Activated T-helper 17 cell treated with anti-CD3 and anti-CD28 coated beads, Interleukin-2, amount 50 U/mL, for 72 hours (primary cell): ENCODE measurements at regions not wholly inside any gene's neighbourhood (a gene's known extent, or its start where the extent isn't known, plus 50 kb on each side); places are given as distances from the start of the nearest gene placed in this dataset.
A peak's percentile ranks its signal among the peaks of the same experiment; 100 is the strongest.

ENCODE experiments used
- ATAC-seq: fragments of 150-1000 bp; cut with Tn5 transposase; replicated peaks from 2 replicates; pipeline ENCODE4 v1.10.0; 2021; ENCODE audit warnings: mild to moderate bottlenecking, moderate library complexity
- H3K27ac Mint-ChIP-seq: one replicate; pipeline ENCODE4 v1.8.0; 2022; ENCODE audit warnings: mixed read lengths
- H3K27me3 Mint-ChIP-seq: one replicate; pipeline ENCODE4 v1.8.0; 2022; ENCODE audit warnings: mixed read lengths
- H3K36me3 Mint-ChIP-seq: one replicate; pipeline ENCODE4 v1.8.0; 2022; ENCODE audit warnings: low read depth, mild to moderate bottlenecking, mixed read lengths
- H3K4me1 Mint-ChIP-seq: one replicate; pipeline ENCODE4 v1.8.0; 2022; ENCODE audit warnings: mixed read lengths
- H3K4me3 Mint-ChIP-seq: one replicate; pipeline ENCODE4 v1.8.0; 2022; ENCODE audit warnings: mild to moderate bottlenecking, mixed read lengths
- H3K9me3 Mint-ChIP-seq: one replicate; pipeline ENCODE4 v1.8.0; 2022; ENCODE audit warnings: mixed read lengths

GRCh38 chr12:30874455-30875321 lies 51.9 kb upstream of the TSPAN11 start:
- peaks cover 19% of the 10 kb centered on the region for H3K27me3 Mint-ChIP-seq
- ATAC-seq, result no peak
- peaks cover 8% of the 10 kb centered on the region for H3K4me1 Mint-ChIP-seq
- peaks cover 1% of the 10 kb centered on the region for H3K9me3 Mint-ChIP-seq
- no peak overlapping the region for H3K27ac Mint-ChIP-seq
- no peaks in the 10 kb centered on the region for H3K36me3 Mint-ChIP-seq
- no peak overlapping the region for H3K4me3 Mint-ChIP-seq

- Mint-ChIP-seq H3K36me3 (no peaks in the 10 kb centered on the region), H3K4me3 (peak overlapping the region; percentile 1), H3K27me3 (peaks cover 9% of the 10 kb centered on the region), H3K4me1 (peaks cover 11% of the 10 kb centered on the region), H3K9me3 (peaks cover 5% of the 10 kb centered on the region), H3K27ac (no peak overlapping the region)
- ATAC-seq, result no peak
Observed at GRCh38 chr12:30870491-30871265, 55.9 kb upstream of the TSPAN11 start.

GRCh38 chr12:30867415-30867814 lies 59.1 kb upstream of the TSPAN11 start:
- no peak for ATAC-seq
- peaks cover 17% of the 10 kb centered on the region for H3K27me3 Mint-ChIP-seq
- H3K4me3 Mint-ChIP-seq, result no peak overlapping the region
- no peak overlapping the region for H3K27ac Mint-ChIP-seq
- peaks cover 11% of the 10 kb centered on the region for H3K4me1 Mint-ChIP-seq
- peaks cover 5% of the 10 kb centered on the region for H3K9me3 Mint-ChIP-seq
- H3K36me3 Mint-ChIP-seq, result no peaks in the 10 kb centered on the region

- H3K36me3 Mint-ChIP-seq, result no peaks in the 10 kb centered on the region
- no peak overlapping the region for H3K4me3 Mint-ChIP-seq
- H3K27me3 Mint-ChIP-seq, result peaks cover 17% of the 10 kb centered on the region
- H3K27ac Mint-ChIP-seq, result no peak overlapping the region
- no peak for ATAC-seq
- H3K4me1 Mint-ChIP-seq, result peaks cover 11% of the 10 kb centered on the region
- H3K9me3 Mint-ChIP-seq, result peaks cover 5% of the 10 kb centered on the region
Observed at GRCh38 chr12:30866256-30866655, 60.3 kb upstream of the TSPAN11 start.

- Mint-ChIP-seq H3K27me3 (peaks cover 17% of the 10 kb centered on the region), H3K4me1 (no peaks in the 10 kb centered on the region), H3K36me3 (no peaks in the 10 kb centered on the region), H3K27ac (no peak overlapping the region), H3K9me3 (no peaks in the 10 kb centered on the region), H3K4me3 (no peak overlapping the region)
- no peak for ATAC-seq
Observed at GRCh38 chr12:30863839-30864238, 62.7 kb upstream of the TSPAN11 start.

GRCh38 chr12:30862486-30862885 lies 64.1 kb upstream of the TSPAN11 start:
- no peaks in the 10 kb centered on the region for H3K9me3 Mint-ChIP-seq

GRCh38 chr12:30859226-30859625 lies 67.3 kb upstream of the TSPAN11 start:
- ATAC-seq, result no peak
- Mint-ChIP-seq H3K4me1 (no peaks in the 10 kb centered on the region), H3K36me3 (no peaks in the 10 kb centered on the region), H3K27ac (no peak overlapping the region), H3K4me3 (no peak overlapping the region), H3K27me3 (peaks cover 3% of the 10 kb centered on the region), H3K9me3 (no peaks in the 10 kb centered on the region)

More at GRCh38 chr12:30862486-30862885, 64.1 kb upstream of the TSPAN11 start:
- Mint-ChIP-seq H3K36me3 (no peaks in the 10 kb centered on the region), H3K4me1 (no peaks in the 10 kb centered on the region), H3K27me3 (peaks cover 17% of the 10 kb centered on the region), H3K27ac (no peak overlapping the region), H3K4me3 (no peak overlapping the region)
- no peak for ATAC-seq

- ATAC-seq, result no peak
- Mint-ChIP-seq H3K4me1 (no peaks in the 10 kb centered on the region), H3K9me3 (no peaks in the 10 kb centered on the region), H3K4me3 (no peak overlapping the region), H3K27ac (no peak overlapping the region), H3K36me3 (no peaks in the 10 kb centered on the region), H3K27me3 (peaks cover 3% of the 10 kb centered on the region)
Observed at GRCh38 chr12:30858471-30858870, 68.1 kb upstream of the TSPAN11 start.

GRCh38 chr12:30853561-30854133 lies 72.9 kb upstream of the TSPAN11 start:
- H3K4me3 Mint-ChIP-seq, result no peak overlapping the region
- H3K4me1 Mint-ChIP-seq, result no peaks in the 10 kb centered on the region
- ATAC-seq, result no peak
- no peaks in the 10 kb centered on the region for H3K27me3 Mint-ChIP-seq
- no peaks in the 10 kb centered on the region for H3K9me3 Mint-ChIP-seq
- H3K36me3 Mint-ChIP-seq, result no peaks in the 10 kb centered on the region
- H3K27ac Mint-ChIP-seq, result no peak overlapping the region

- Mint-ChIP-seq H3K4me3 (peak overlapping the region; percentile 75), H3K36me3 (no peaks in the 10 kb centered on the region), H3K27me3 (no peaks in the 10 kb centered on the region), H3K4me1 (no peaks in the 10 kb centered on the region), H3K27ac (no peak overlapping the region), H3K9me3 (no peaks in the 10 kb centered on the region)
- ATAC-seq, result no peak
Observed at GRCh38 chr12:30850684-30851083, 75.9 kb upstream of the TSPAN11 start.

- Mint-ChIP-seq H3K4me1 (no peaks in the 10 kb centered on the region), H3K36me3 (no peaks in the 10 kb centered on the region), H3K4me3 (no peak overlapping the region), H3K9me3 (no peaks in the 10 kb centered on the region), H3K27ac (no peak overlapping the region), H3K27me3 (no peaks in the 10 kb centered on the region)
- peak; percentile 36 for ATAC-seq
Observed at GRCh38 chr12:30847259-30847658, 79.3 kb upstream of the TSPAN11 start.

- Mint-ChIP-seq H3K4me1 (no peaks in the 10 kb centered on the region), H3K9me3 (no peaks in the 10 kb centered on the region), H3K27me3 (no peaks in the 10 kb centered on the region), H3K27ac (no peak overlapping the region), H3K36me3 (no peaks in the 10 kb centered on the region), H3K4me3 (no peak overlapping the region)
- ATAC-seq, result no peak
Observed at GRCh38 chr12:30846776-30847175, 79.8 kb upstream of the TSPAN11 start.

GRCh38 chr12:30845676-30846075 lies 80.9 kb upstream of the TSPAN11 start:
- H3K27me3 Mint-ChIP-seq, result no peaks in the 10 kb centered on the region
- H3K4me3 Mint-ChIP-seq, result no peak overlapping the region
- H3K36me3 Mint-ChIP-seq, result no peaks in the 10 kb centered on the region
- no peaks in the 10 kb centered on the region for H3K9me3 Mint-ChIP-seq
- ATAC-seq, result no peak
- H3K4me1 Mint-ChIP-seq, result no peaks in the 10 kb centered on the region
- H3K27ac Mint-ChIP-seq, result no peak overlapping the region

GRCh38 chr12:30843211-30843610 lies 83.3 kb upstream of the TSPAN11 start:
- ATAC-seq, result no peak
- Mint-ChIP-seq H3K27ac (no peak overlapping the region), H3K36me3 (no peaks in the 10 kb centered on the region), H3K9me3 (no peaks in the 10 kb centered on the region), H3K27me3 (peaks cover 4% of the 10 kb centered on the region), H3K4me1 (no peaks in the 10 kb centered on the region), H3K4me3 (no peak overlapping the region)

GRCh38 chr12:30840715-30841114 lies 85.8 kb upstream of the TSPAN11 start:
- H3K9me3 Mint-ChIP-seq, result no peaks in the 10 kb centered on the region
- no peak overlapping the region for H3K27ac Mint-ChIP-seq
- H3K4me3 Mint-ChIP-seq, result no peak overlapping the region
- H3K27me3 Mint-ChIP-seq, result peaks cover 19% of the 10 kb centered on the region
- H3K4me1 Mint-ChIP-seq, result no peaks in the 10 kb centered on the region
- no peaks in the 10 kb centered on the region for H3K36me3 Mint-ChIP-seq
- ATAC-seq, result no peak
